ENCODE measurements at regions not wholly inside any gene's neighbourhood (a gene's known extent, or its start where the extent isn't known, plus 50 kb on each side); places are given as distances from the start of the nearest gene placed in this dataset.

GRCh38 chr4:11293866-11294265, 134.8 kb downstream of the HS3ST1 start:
- Histone ChIP-seq H3K27ac (no peak overlapping the region), H3K27me3 (no peaks in the 10 kb centered on the region), H3K36me3 (no peaks in the 10 kb centered on the region), H3K9me3 (no peaks in the 10 kb centered on the region), H3K4me1 (no peaks in the 10 kb centered on the region), H3K4me3 (no peak overlapping the region)
- DNase-seq, result no peak
- intact Hi-C loops (cut with DNase I; ENCODE audit: low total_unique reads), result no loop called here
- in situ Hi-C loops (cut with MboI; ENCODE audit: low pct_ligation_motif_present in 1 of 4, low pct_unique_long_range_greater_than_20kb in 1 of 4, low sequenced_read_pairs in 3 of 4), result no loop called here
- TF ChIP-seq POLR2A (IDR thresholded peaks at IDR 0.05) (no peak), POLR2AphosphoS5 (IDR thresholded peaks at IDR 0.05) (no peak), CTCF (IDR thresholded peaks at IDR 0.05) (no peak), EP300 (IDR thresholded peaks at IDR 0.05; ENCODE audit: low read depth) (no peak)
- 49 to 63% methylated on average over 1 of the region's 1 CpG for WGBS, 2 donors (ENCODE audit: low coverage in 1 of 2)

DNA sequence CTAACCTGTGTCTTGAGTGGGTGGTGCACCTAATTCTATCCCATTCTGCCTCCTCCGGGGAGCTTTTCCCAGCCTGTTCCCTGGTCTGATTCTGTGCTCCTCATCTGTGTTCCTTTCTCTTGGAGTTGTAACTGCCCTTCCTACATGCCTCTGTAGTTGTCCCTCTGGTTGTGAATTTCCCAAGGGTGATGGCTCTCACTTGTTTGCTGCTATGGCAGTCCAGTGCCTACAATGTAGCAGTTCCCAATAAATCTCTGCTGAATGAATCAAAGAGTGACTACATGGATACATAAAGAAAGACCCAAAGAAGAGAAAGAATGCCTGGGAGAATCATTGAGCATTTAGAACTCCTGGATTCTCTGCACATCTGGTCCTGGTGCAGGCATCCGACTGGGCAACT, 141.6 kb downstream of the HS3ST1 start:
- no peaks in the 10 kb centered on the region for H3K36me3 ChIP-seq
- H3K4me1 ChIP-seq, result no peaks in the 10 kb centered on the region
- DNase-seq, result no peak
- no peaks in the 10 kb centered on the region for H3K9me3 ChIP-seq
- in situ Hi-C loops (cut with MboI; ENCODE audit: low pct_ligation_motif_present in 1 of 4, low pct_unique_long_range_greater_than_20kb in 1 of 4, low sequenced_read_pairs in 3 of 4), result no loop called here
- TF ChIP-seq POLR2A (IDR thresholded peaks at IDR 0.05), result no peak
- no peak for TF ChIP-seq EP300 (IDR thresholded peaks at IDR 0.05; ENCODE audit: low read depth)
- TF ChIP-seq CTCF (IDR thresholded peaks at IDR 0.05), result no peak
- no peak for TF ChIP-seq POLR2AphosphoS5 (IDR thresholded peaks at IDR 0.05)
- 89% methylated on average over 2 of the region's 2 CpGs; no CpG with 5 or more reads in 1 of the 2 donors for WGBS, 2 donors (ENCODE audit: low coverage in 1 of 2)
- no peak overlapping the region for H3K27ac ChIP-seq
- H3K4me3 ChIP-seq, result no peak overlapping the region
- intact Hi-C loops (cut with DNase I; ENCODE audit: low total_unique reads), result no loop called here
- no peaks in the 10 kb centered on the region for H3K27me3 ChIP-seq

- intact Hi-C loops (cut with DNase I; ENCODE audit: low total_unique reads) (no loop called here), in situ Hi-C loops (cut with MboI; ENCODE audit: low pct_ligation_motif_present in 1 of 4, low pct_unique_long_range_greater_than_20kb in 1 of 4, low sequenced_read_pairs in 3 of 4) (no loop called here)
- 13 to 25% methylated on average over 2 of the region's 2 CpGs for WGBS, 2 donors (ENCODE audit: low coverage in 1 of 2)
- H3K4me3 ChIP-seq, result no peak overlapping the region
- H3K9me3 ChIP-seq, result no peaks in the 10 kb centered on the region
- no peak for DNase-seq
- no peaks in the 10 kb centered on the region for H3K36me3 ChIP-seq
- no peaks in the 10 kb centered on the region for H3K4me1 ChIP-seq
- TF ChIP-seq POLR2AphosphoS5 (IDR thresholded peaks at IDR 0.05) (no peak), EP300 (IDR thresholded peaks at IDR 0.05; ENCODE audit: low read depth) (no peak), POLR2A (IDR thresholded peaks at IDR 0.05) (no peak), CTCF (IDR thresholded peaks at IDR 0.05) (no peak)
- H3K27me3 ChIP-seq, result no peaks in the 10 kb centered on the region
- no peak overlapping the region for H3K27ac ChIP-seq
Measured at GRCh38 chr4:11286533-11286932, 142.2 kb downstream of the HS3ST1 start.

- Histone ChIP-seq H3K36me3 (no peaks in the 10 kb centered on the region), H3K27ac (no peak overlapping the region), H3K9me3 (no peaks in the 10 kb centered on the region), H3K4me1 (no peaks in the 10 kb centered on the region), H3K4me3 (no peak overlapping the region), H3K27me3 (no peaks in the 10 kb centered on the region)
- TF ChIP-seq CTCF (IDR thresholded peaks at IDR 0.05), result no peak
- no peak for TF ChIP-seq POLR2AphosphoS5 (IDR thresholded peaks at IDR 0.05)
- no peak for TF ChIP-seq EP300 (IDR thresholded peaks at IDR 0.05; ENCODE audit: low read depth)
- TF ChIP-seq POLR2A (IDR thresholded peaks at IDR 0.05), result no peak
- in situ Hi-C loops (cut with MboI; ENCODE audit: low pct_ligation_motif_present in 1 of 4, low pct_unique_long_range_greater_than_20kb in 1 of 4, low sequenced_read_pairs in 3 of 4), result no loop called here
- DNase-seq, result no peak
- WGBS, 2 donors (ENCODE audit: low coverage in 1 of 2), result 63 to 77% methylated on average over 1 of the region's 1 CpG
- intact Hi-C loops (cut with DNase I; ENCODE audit: low total_unique reads), result no loop called here
Measured at GRCh38 chr4:11281720-11282119, 147.0 kb downstream of the HS3ST1 start.
